WERI-Rb-1 (cell line): ENCODE measurements at regions not wholly inside any gene's neighbourhood (a gene's known extent, or its start where the extent isn't known, plus 50 kb on each side); places are given as distances from the start of the nearest gene placed in this dataset.

ENCODE experiments used
- DNase-seq: peaks from one replicate; pipeline ENCODE4 v3.0.0-alpha.2; 2020
- H3K27ac ChIP-seq: fragments of 250-450 bp; sonication (Bioruptor Pico); 2 replicates; pipeline ENCODE4 v1.5.1; 2020; ENCODE audit warnings: mild to moderate bottlenecking, moderate library complexity
- H3K27me3 ChIP-seq: fragments of 250-450 bp; sonication (Bioruptor Pico); 2 replicates; pipeline ENCODE4 v1.5.1; 2021; ENCODE audit warnings: mild to moderate bottlenecking, low read depth, moderate library complexity; ENCODE audit not compliant: insufficient read depth, severe bottlenecking
- H3K36me3 ChIP-seq: fragments of 250-450 bp; sonication (Bioruptor Pico); 2 replicates; pipeline ENCODE4 v1.5.1; 2020; ENCODE audit warnings: mild to moderate bottlenecking, moderate library complexity
- H3K4me3 ChIP-seq: 2 replicates; pipeline ENCODE4 v1.5.1; 2011; ENCODE audit warnings: low read depth, mild to moderate bottlenecking, control low read depth, low read length
- H3K9me3 ChIP-seq: fragments of 250-450 bp; sonication (Bioruptor Pico); 2 replicates; pipeline ENCODE4 v1.5.1; 2021; ENCODE audit warnings: mild to moderate bottlenecking, moderate library complexity; ENCODE audit not compliant: severe bottlenecking
- CTCF ChIP-seq: IDR thresholded peaks from 2 replicates; pipeline ENCODE4 v1.5.1; 2011; ENCODE audit warnings: low read depth, mild to moderate bottlenecking, control low read depth, inconsistent platforms, low read length

GRCh38 chr4:105014635-105015034, 132.0 kb upstream of the TET2 start:
- no peaks in the 10 kb centered on the region for H3K36me3 ChIP-seq
- H3K9me3 ChIP-seq, result no peaks in the 10 kb centered on the region
- H3K4me3 ChIP-seq, result no peak overlapping the region
- no peak for DNase-seq
- no peak overlapping the region for H3K27ac ChIP-seq
- no peak for TF ChIP-seq CTCF
- H3K27me3 ChIP-seq, result no peaks in the 10 kb centered on the region

- no peaks in the 10 kb centered on the region for H3K27me3 ChIP-seq
- no peak for DNase-seq
- no peaks in the 10 kb centered on the region for H3K36me3 ChIP-seq
- TF ChIP-seq CTCF, result no peak
- no peaks in the 10 kb centered on the region for H3K9me3 ChIP-seq
- no peak overlapping the region for H3K27ac ChIP-seq
- no peak overlapping the region for H3K4me3 ChIP-seq
These were observed 130.9 kb upstream of the TET2 start for GRCh38 chr4:105015750-105016149.

GRCh38 chr4:105022811-105023667, 123.6 kb upstream of the TET2 start:
- H3K27ac ChIP-seq, result no peak overlapping the region
- DNase-seq, result no peak
- H3K4me3 ChIP-seq, result no peak overlapping the region
- TF ChIP-seq CTCF, result no peak
- no peaks in the 10 kb centered on the region for H3K9me3 ChIP-seq
- no peaks in the 10 kb centered on the region for H3K36me3 ChIP-seq
- H3K27me3 ChIP-seq, result no peaks in the 10 kb centered on the region

- Histone ChIP-seq H3K36me3 (no peaks in the 10 kb centered on the region), H3K27me3 (no peaks in the 10 kb centered on the region), H3K4me3 (no peak overlapping the region), H3K27ac (no peak overlapping the region), H3K9me3 (no peaks in the 10 kb centered on the region)
- no peak for DNase-seq
- TF ChIP-seq CTCF, result no peak
These were observed 123.0 kb upstream of the TET2 start for GRCh38 chr4:105023668-105024055.

- H3K4me3 ChIP-seq, result no peak overlapping the region
- H3K9me3 ChIP-seq, result no peaks in the 10 kb centered on the region
- no peak overlapping the region for H3K27ac ChIP-seq
- no peak for TF ChIP-seq CTCF
- H3K27me3 ChIP-seq, result no peaks in the 10 kb centered on the region
- H3K36me3 ChIP-seq, result no peaks in the 10 kb centered on the region
- no peak for DNase-seq
These were observed 121.2 kb upstream of the TET2 start for GRCh38 chr4:105025263-105026017.
